HG02852 (cell line): ENCODE measurements at regions not wholly inside any gene's neighbourhood (a gene's known extent, or its start where the extent isn't known, plus 50 kb on each side); places are given as distances from the start of the nearest gene placed in this dataset.

Experiments used
- ATAC-seq: cut with Tn5 transposase; IDR thresholded peaks from one replicate; pipeline ENCODE4 v1.9.1; 2021; ENCODE audit warnings: mild to moderate bottlenecking, moderate library complexity; ENCODE audit not compliant: unreplicated experiment

GRCh38 chr10:29925771-29926692, 133.4 kb downstream of the JCAD start:
- ATAC-seq, result no peak

GRCh38 chr10:29924436-29924835, 134.9 kb downstream of the JCAD start:
- ATAC-seq, result no peak

- ATAC-seq, result no peak
Observed at GRCh38 chr10:29923416-29923965, 135.9 kb downstream of the JCAD start.

GRCh38 chr10:29922892-29923291, 136.5 kb downstream of the JCAD start:
- no peak for ATAC-seq

- no peak for ATAC-seq
Observed at GRCh38 chr10:29922226-29922625, 137.2 kb downstream of the JCAD start.

- no peak for ATAC-seq
Observed at GRCh38 chr10:29921071-29921446, 138.3 kb downstream of the JCAD start.

- ATAC-seq, result no peak
Observed at GRCh38 chr10:29920408-29921070, 138.8 kb downstream of the JCAD start.

- no peak for ATAC-seq
Observed at GRCh38 chr10:29918623-29919400, 140.6 kb downstream of the JCAD start.

- ATAC-seq, result no peak
Observed at GRCh38 chr10:29917311-29917710, 142.1 kb downstream of the JCAD start.

GRCh38 chr10:29916669-29917068, 142.7 kb downstream of the JCAD start:
- no peak for ATAC-seq

- ATAC-seq, result no peak
Observed at GRCh38 chr10:29914986-29915785, 144.2 kb downstream of the JCAD start.

- no peak for ATAC-seq
Observed at GRCh38 chr10:29908962-29909361, 150.4 kb downstream of the JCAD start.

- no peak for ATAC-seq
Observed at GRCh38 chr10:29900865-29901264, 158.5 kb downstream of the JCAD start.

- no peak for ATAC-seq
Observed at GRCh38 chr10:29897999-29898716, 161.2 kb downstream of the JCAD start.

- ATAC-seq, result no peak
Observed at GRCh38 chr10:29897430-29897829, 162.0 kb downstream of the JCAD start.

GRCh38 chr10:29896053-29896452, 163.3 kb downstream of the JCAD start:
- ATAC-seq, result no peak

GRCh38 chr10:29895456-29895855, 163.9 kb downstream of the JCAD start:
- no peak for ATAC-seq

- ATAC-seq, result no peak
Observed at GRCh38 chr10:29888321-29888720, 171.1 kb downstream of the JCAD start.

GRCh38 chr10:29886299-29886698, 173.1 kb downstream of the JCAD start:
- no peak for ATAC-seq

GRCh38 chr10:29883231-29883630, 176.2 kb downstream of the JCAD start:
- ATAC-seq, result no peak
